SH-SY5Y (cell line): ENCODE measurements at regions not wholly inside any gene's neighbourhood (a gene's known extent, or its start where the extent isn't known, plus 50 kb on each side); places are given as distances from the start of the nearest gene placed in this dataset.

ENCODE experiments used
- GATA2 ChIP-seq: IDR thresholded peaks from 2 replicates; pipeline ENCODE4 v1.6.1; 2011; ENCODE audit warnings: mild to moderate bottlenecking, low read depth, low read length
- GATA3 ChIP-seq: IDR thresholded peaks from 2 replicates; pipeline ENCODE4 v1.6.1; 2011; ENCODE audit warnings: low read depth, mild to moderate bottlenecking, low read length, moderate library complexity

- TF ChIP-seq GATA3 = no peak
- no peak for TF ChIP-seq GATA2
These were observed 982.0 kb downstream of the VRK1 start for GRCh38 chr14:97779140-97779539.
